B cell (primary cell): ENCODE measurements at regions not wholly inside any gene's neighbourhood (a gene's known extent, or its start where the extent isn't known, plus 50 kb on each side); places are given as distances from the start of the nearest gene placed in this dataset.

Source experiments
- ATAC-seq: fragments of 200-7000 bp; cut with Tn5 transposase; one replicate; pipeline ENCODE4 v1.10.0; 2021; ENCODE audit warnings: low read depth, mild to moderate bottlenecking, moderate number of reproducible peaks, moderate library complexity
- CTCF ChIA-PET: fragments of 350-600 bp; sonication (Branson Sonifier 250); formaldehyde crosslinking; loops from one replicate; lab custom pipeline; 2021; ENCODE audit warnings: antibody characterized with exemption, inconsistent platforms; lab: Charles Lee
- POLR2A ChIA-PET: fragments of 350-600 bp; sonication (Branson Sonifier 250); formaldehyde crosslinking; loops from one replicate; lab custom pipeline; 2021; ENCODE audit warnings: antibody characterized with exemption; lab: Charles Lee
- DNase-seq: peaks from one replicate; pipeline ENCODE4 v3.0.0; 2013
- H2AFZ ChIP-seq: 2 replicates; pipeline ENCODE4 v1.6.1; 2012; ENCODE audit warnings: mild to moderate bottlenecking, low read depth, low read length; ENCODE audit not compliant: insufficient read depth, poor library complexity, severe bottlenecking
- H3K27ac ChIP-seq, 2 donors: 1 replicate in 1 of 2; 2 replicates in 1 of 2; pipeline ENCODE4 v1.5.1; 2012 to 2013; ENCODE audit warnings: low read length in 2 of 2, mild to moderate bottlenecking in 2 of 2, moderate library complexity in 1 of 2
- H3K27me3 ChIP-seq, 4 experiments: fragments of 200-600 bp in 1 of 4; sonication (generic) in 1 of 4; replicated peaks in 1 of 4; 1 replicate in 2 of 4; 2 replicates in 2 of 4; pipeline versions ENCODE4 v1.6.1 to v1.7.0; 2013 to 2016; ENCODE audit warnings: low read length in 3 of 4, mild to moderate bottlenecking in 2 of 4, mixed read lengths in 1 of 4, moderate library complexity in 1 of 4; ENCODE audit not compliant: insufficient read depth in 4 of 4, control insufficient read depth in 3 of 4; ENCODE audit errors: control extremely low read depth in 1 of 4
- H3K36me3 ChIP-seq, 2 experiments: replicated peaks in 1 of 2; 1 replicate in 1 of 2; 2 replicates in 1 of 2; pipeline versions ENCODE4 v1.6.1 to v1.7.1; 2013; ENCODE audit warnings: low read length in 1 of 2; ENCODE audit not compliant: insufficient read depth in 2 of 2, control insufficient read depth in 1 of 2; ENCODE audit errors: control extremely low read depth in 1 of 2, extremely low read depth in 1 of 2
- H3K4me1 ChIP-seq, 2 donors: fragments of 200-600 bp in 1 of 2; sonication (generic) in 1 of 2; 1 replicate in 1 of 2; 2 replicates in 1 of 2; pipeline versions ENCODE4 v1.5.1 to v1.6.1; 2013 to 2017; ENCODE audit warnings: low read length in 2 of 2; ENCODE audit not compliant: control insufficient read depth in 2 of 2, insufficient read depth in 2 of 2
- H3K4me2 ChIP-seq: replicated peaks from 2 replicates; pipeline ENCODE3; 2012; ENCODE audit warnings: mild to moderate bottlenecking, low read depth, low read length; ENCODE audit not compliant: poor library complexity, severe bottlenecking
- H3K4me3 ChIP-seq, 5 experiments: fragments of 200-600 bp in 1 of 5; sonication (generic) in 1 of 5; 1 replicate in 3 of 5; 2 replicates in 2 of 5; pipeline versions ENCODE4 v1.5.1 to v1.7.0; 2011 to 2016; ENCODE audit warnings: low read length in 4 of 5, mild to moderate bottlenecking in 4 of 5, low read depth in 2 of 5, control low read depth in 1 of 5, moderate library complexity in 1 of 5; ENCODE audit not compliant: insufficient read depth in 1 of 5; ENCODE audit errors: control extremely low read depth in 1 of 5, extremely low read depth in 1 of 5
- H3K79me2 ChIP-seq: fragments of 200-600 bp; sonication (generic); one replicate; pipeline ENCODE4 v1.6.0; 2016; ENCODE audit warnings: low read length; ENCODE audit not compliant: control insufficient read depth, insufficient read depth
- H3K9ac ChIP-seq: fragments of 200-600 bp; sonication (generic); 2 replicates; pipeline ENCODE4 v1.6.1; 2017; ENCODE audit warnings: mild to moderate bottlenecking, low read length, moderate library complexity
- H3K9me3 ChIP-seq, 3 donors: one replicate each; pipeline versions ENCODE4 v1.6.1 to v1.7.1; 2013; ENCODE audit warnings: low read length in 2 of 3; ENCODE audit not compliant: control insufficient read depth in 2 of 3, insufficient read depth in 1 of 3; ENCODE audit errors: control extremely low read depth in 1 of 3
- H4K20me1 ChIP-seq: 2 replicates; pipeline ENCODE4 v1.6.0; 2012; ENCODE audit warnings: mild to moderate bottlenecking, low read length; ENCODE audit not compliant: insufficient read depth, control insufficient read depth, poor library complexity, severe bottlenecking
- H3K27ac Mint-ChIP-seq: one replicate; pipeline ENCODE4 v1.8.0; 2021; ENCODE audit warnings: mixed read lengths
- H3K27me3 Mint-ChIP-seq: one replicate; pipeline ENCODE4 v1.8.0; 2021; ENCODE audit warnings: mixed read lengths
- H3K4me1 Mint-ChIP-seq: one replicate; pipeline ENCODE4 v1.8.0; 2021; ENCODE audit warnings: mixed read lengths
- H3K4me3 Mint-ChIP-seq: one replicate; pipeline ENCODE4 v1.8.0; 2021; ENCODE audit warnings: mixed read lengths
- H3K9me3 Mint-ChIP-seq: one replicate; pipeline ENCODE4 v1.8.0; 2022; ENCODE audit warnings: mixed read lengths; ENCODE audit not compliant: insufficient read depth
- CTCF ChIP-seq: fragments of 200-600 bp; IDR thresholded peaks from one replicate; pipeline ENCODE4 v1.8.0; 2022; ENCODE audit warnings: antibody characterized with exemption, mild to moderate bottlenecking
- EZH2 ChIP-seq: IDR thresholded peaks from 2 replicates; pipeline ENCODE4 v1.6.1; 2012; ENCODE audit warnings: borderline replicate concordance, low read depth, mild to moderate bottlenecking, moderate library complexity, low read length; ENCODE audit not compliant: insufficient read depth, poor library complexity, severe bottlenecking
- WGBS: methylation state at CpG from one replicate; pipeline ENCODE4 v1.1.5; 2013; ENCODE audit warnings: missing lambda C conversion rate; ENCODE audit not compliant: insufficient coverage; 5-methylcytosine and 5-hydroxymethylcytosine counted together
- intact Hi-C: fragments of 100-400 bp; cut with micrococcal nuclease; formaldehyde crosslinking; loops from one replicate; pipeline ENCODE4 v1.10.0; 2022

GRCh38 chr6:164039954-164040375, 625.4 kb downstream of the QKI start:
- no peaks in the 10 kb centered on the region for H3K36me3 ChIP-seq
- no peak for TF ChIP-seq EZH2
- no peak for TF ChIP-seq CTCF
- intact Hi-C loops, result no loop called here
- H3K27ac ChIP-seq, result no peak overlapping the region
- H3K4me1 ChIP-seq, result no peaks in the 10 kb centered on the region
- 77% methylated on average over 19 of the region's 19 CpGs for WGBS
- H3K9ac ChIP-seq, result peak overlapping the region; percentile 32
- ChIA-PET CTCF (no interaction called here), POLR2A (no interaction called here)
- H3K4me3 Mint-ChIP-seq, result no peak overlapping the region
- H3K4me1 Mint-ChIP-seq, result no peaks in the 10 kb centered on the region
- ATAC-seq (no peak), DNase-seq (peak; percentile 73)
- H3K9me3 Mint-ChIP-seq, result no peaks in the 10 kb centered on the region
- no peaks in the 10 kb centered on the region for H3K79me2 ChIP-seq
- H3K27me3 Mint-ChIP-seq, result peaks cover 6% of the 10 kb centered on the region
- no peak overlapping the region for H2AFZ ChIP-seq
- H3K27ac Mint-ChIP-seq, result no peak overlapping the region
- H3K9me3 ChIP-seq, result peaks cover 0 to 5% (median 0%) of the 10 kb centered on the region in 3 donors
- no peaks in the 10 kb centered on the region for H3K27me3 ChIP-seq
- peak overlapping the region; percentile 16 for H3K4me2 ChIP-seq
- no peaks in the 10 kb centered on the region for H4K20me1 ChIP-seq
- peak overlapping the region in 3 of 5 experiments; percentile 16 to 36 (median 24) for H3K4me3 ChIP-seq

GRCh38 chr6:164037171-164037870, 622.8 kb downstream of the QKI start:
- ATAC-seq, result no peak
- 48% methylated on average over 7 of the region's 10 CpGs for WGBS
- POLR2A ChIA-PET, result no interaction called here

More at GRCh38 chr6:164037171-164037870, 622.8 kb downstream of the QKI start:
- Mint-ChIP-seq H3K27me3 (peaks cover 6% of the 10 kb centered on the region), H3K4me1 (no peaks in the 10 kb centered on the region), H3K27ac (no peak overlapping the region), H3K4me3 (no peak overlapping the region), H3K9me3 (no peaks in the 10 kb centered on the region)
- no peak for DNase-seq
- no peak overlapping the region for H3K4me3 ChIP-seq
- H4K20me1 ChIP-seq, result no peaks in the 10 kb centered on the region
- no peaks in the 10 kb centered on the region for H3K4me1 ChIP-seq
- no peak overlapping the region for H3K4me2 ChIP-seq
- H3K36me3 ChIP-seq, result no peaks in the 10 kb centered on the region
- intact Hi-C loops, result no loop called here
- no peak for TF ChIP-seq CTCF
- no peaks in the 10 kb centered on the region for H3K27me3 ChIP-seq
- no peaks in the 10 kb centered on the region for H3K79me2 ChIP-seq
- H3K9ac ChIP-seq, result no peak overlapping the region
- CTCF ChIA-PET, result no interaction called here
- H2AFZ ChIP-seq, result no peak overlapping the region
- H3K9me3 ChIP-seq, result peaks cover 0 to 5% (median 0%) of the 10 kb centered on the region in 3 donors
- H3K27ac ChIP-seq, result no peak overlapping the region
